Stimulated activated naive CD8-positive, alpha-beta T cell treated with anti-CD3 and anti-CD28 coated beads, Interleukin-15, Interleukin-2, amounts not matched to agents 100 ng/mL and 50 ng/mL, for 24 hours (primary cell): ENCODE measurements at regions not wholly inside any gene's neighbourhood (a gene's known extent, or its start where the extent isn't known, plus 50 kb on each side); places are given as distances from the start of the nearest gene placed in this dataset.

Experiments used
- H3K27ac Mint-ChIP-seq: one replicate; pipeline ENCODE4 v1.8.0; 2021; ENCODE audit warnings: mild to moderate bottlenecking, mixed read lengths
- H3K27me3 Mint-ChIP-seq: one replicate; pipeline ENCODE4 v1.8.0; 2021; ENCODE audit warnings: mixed read lengths
- H3K36me3 Mint-ChIP-seq: one replicate; pipeline ENCODE4 v1.8.0; 2021; ENCODE audit warnings: low read depth, mixed read lengths
- H3K4me1 Mint-ChIP-seq: one replicate; pipeline ENCODE4 v1.8.0; 2021; ENCODE audit warnings: low read depth, mixed read lengths
- H3K4me3 Mint-ChIP-seq: one replicate; pipeline ENCODE4 v1.8.0; 2021; ENCODE audit warnings: mild to moderate bottlenecking, mixed read lengths
- H3K9me3 Mint-ChIP-seq: one replicate; pipeline ENCODE4 v1.8.0; 2021; ENCODE audit warnings: mixed read lengths

DNA sequence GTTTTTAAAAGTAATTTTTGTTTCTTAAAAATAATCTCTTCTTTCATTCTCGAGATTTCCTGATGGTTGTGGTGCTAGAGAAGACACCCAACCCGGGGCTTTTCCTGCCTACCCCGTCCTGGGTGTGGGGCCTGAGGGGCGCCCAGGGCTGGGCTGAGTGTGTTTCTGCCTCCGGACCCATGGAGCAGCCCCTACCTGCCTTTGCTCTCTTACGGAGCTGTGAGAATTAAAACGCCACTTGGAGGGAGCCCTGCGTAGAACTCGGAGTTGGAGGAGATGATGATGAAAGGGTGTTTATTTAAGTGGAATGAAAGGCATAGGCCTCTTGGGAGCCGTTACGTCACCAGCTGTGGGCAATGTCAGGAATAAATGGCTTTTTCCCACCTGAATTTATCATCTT lies 261.8 kb upstream of the SHH start:
- Mint-ChIP-seq H3K4me1 (no peaks in the 10 kb centered on the region), H3K9me3 (no peaks in the 10 kb centered on the region), H3K36me3 (no peaks in the 10 kb centered on the region), H3K27me3 (no peaks in the 10 kb centered on the region), H3K4me3 (no peak overlapping the region), H3K27ac (no peak overlapping the region)

DNA sequence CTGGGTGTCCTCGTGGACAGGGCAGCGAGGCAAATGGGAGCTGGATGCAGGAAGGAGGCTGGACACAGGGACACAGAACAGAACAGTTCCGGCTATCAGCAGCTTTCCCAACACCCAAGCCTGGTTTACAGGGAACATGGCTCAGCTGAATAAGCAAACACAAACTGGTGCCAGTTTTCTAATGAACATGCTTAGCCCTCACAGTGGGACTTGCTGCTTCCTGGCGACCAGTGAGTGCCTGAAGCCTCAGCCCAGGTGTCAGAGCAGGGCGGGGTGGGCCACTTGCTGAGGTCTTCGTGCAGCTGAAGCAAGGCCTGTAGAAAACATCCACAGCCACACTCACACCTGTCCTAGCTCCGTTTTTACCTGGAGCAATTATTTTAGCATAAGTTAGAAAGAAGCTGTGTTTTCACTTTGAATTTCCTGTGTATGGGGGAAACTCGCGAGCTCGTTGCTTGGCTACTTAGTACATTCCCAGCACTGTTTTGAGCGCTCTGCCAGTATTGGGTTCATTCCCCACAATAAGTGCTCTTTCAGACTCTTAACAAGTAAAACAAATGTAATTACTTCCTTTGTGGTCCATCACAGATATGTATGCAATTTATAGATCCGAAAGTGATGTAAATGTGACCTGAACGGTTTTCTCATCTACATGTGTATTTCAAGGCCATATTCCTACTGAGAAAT lies 261.2 kb upstream of the SHH start:
- no peaks in the 10 kb centered on the region for H3K27me3 Mint-ChIP-seq
- no peaks in the 10 kb centered on the region for H3K36me3 Mint-ChIP-seq
- H3K4me1 Mint-ChIP-seq: no peaks in the 10 kb centered on the region
- H3K9me3 Mint-ChIP-seq: no peaks in the 10 kb centered on the region
- H3K4me3 Mint-ChIP-seq: no peak overlapping the region
- H3K27ac Mint-ChIP-seq: no peak overlapping the region

DNA sequence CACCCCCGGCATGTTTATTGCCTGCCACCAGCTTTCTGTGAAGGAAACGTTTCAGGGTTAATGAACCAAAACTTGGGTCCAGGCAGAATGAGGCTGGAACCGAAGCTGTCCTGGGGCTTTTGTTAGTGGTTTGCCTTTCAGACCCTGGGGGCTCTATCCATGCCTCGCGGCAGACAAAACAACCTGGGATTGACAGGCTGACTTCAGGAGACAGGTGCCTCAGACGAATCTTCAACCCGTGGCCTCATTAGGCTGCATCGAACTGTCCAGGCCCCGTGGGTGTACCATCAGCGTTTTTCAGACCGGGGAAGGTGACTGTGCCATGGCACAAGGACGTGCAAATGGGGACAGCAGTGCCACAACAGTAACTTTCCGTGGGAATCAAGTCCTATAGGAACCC lies 259.3 kb upstream of the SHH start:
- no peaks in the 10 kb centered on the region for H3K36me3 Mint-ChIP-seq
- peaks cover 5% of the 10 kb centered on the region for H3K27me3 Mint-ChIP-seq
- no peak overlapping the region for H3K4me3 Mint-ChIP-seq
- H3K9me3 Mint-ChIP-seq: no peaks in the 10 kb centered on the region
- H3K4me1 Mint-ChIP-seq: no peaks in the 10 kb centered on the region
- H3K27ac Mint-ChIP-seq: no peak overlapping the region

DNA sequence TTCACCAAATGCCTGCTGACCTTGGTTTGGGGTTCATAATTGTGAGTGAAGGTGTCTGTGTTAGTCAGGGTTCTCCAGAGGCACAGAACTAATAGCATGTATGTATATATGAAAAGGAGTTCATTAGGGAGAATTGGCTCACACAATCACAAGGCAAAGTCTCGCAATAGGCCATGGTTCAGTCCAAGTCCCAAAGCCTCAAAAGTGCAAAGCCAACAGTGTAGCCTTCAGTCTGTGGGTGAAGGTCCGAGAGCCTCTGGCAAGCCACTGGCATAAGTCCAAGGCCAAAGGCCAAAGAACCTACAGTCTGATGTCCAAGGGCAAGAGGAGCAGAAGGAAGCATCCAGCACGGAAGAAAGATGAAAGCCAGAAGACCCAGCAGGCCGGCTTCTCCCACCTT lies 257.6 kb upstream of the SHH start:
- H3K27me3 Mint-ChIP-seq: peaks cover 5% of the 10 kb centered on the region
- H3K36me3 Mint-ChIP-seq: no peaks in the 10 kb centered on the region
- H3K27ac Mint-ChIP-seq: no peak overlapping the region
- H3K9me3 Mint-ChIP-seq: no peaks in the 10 kb centered on the region
- no peak overlapping the region for H3K4me3 Mint-ChIP-seq
- no peaks in the 10 kb centered on the region for H3K4me1 Mint-ChIP-seq

DNA sequence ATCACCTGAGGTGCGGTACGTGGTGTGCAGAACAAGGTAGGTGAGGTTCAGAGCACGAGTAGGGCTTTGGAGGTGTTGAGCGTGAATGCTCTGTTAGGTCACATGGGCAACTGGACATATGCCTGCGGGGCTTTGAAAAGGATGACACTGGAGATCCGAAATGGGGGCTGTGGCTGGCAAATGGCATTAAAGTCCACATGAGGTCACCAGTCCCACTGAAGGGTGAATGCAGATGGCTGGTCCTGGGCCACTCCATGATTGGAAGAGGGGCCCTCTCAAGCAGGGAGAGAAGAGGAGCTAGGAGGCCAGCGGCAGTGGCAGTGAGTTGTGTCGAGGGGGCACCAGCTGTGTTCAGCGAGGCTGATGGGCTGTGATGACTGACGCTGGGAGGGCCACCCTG lies 254.9 kb upstream of the SHH start:
- Mint-ChIP-seq H3K9me3 (no peaks in the 10 kb centered on the region), H3K4me3 (no peak overlapping the region), H3K36me3 (no peaks in the 10 kb centered on the region), H3K27me3 (peaks cover 5% of the 10 kb centered on the region), H3K27ac (no peak overlapping the region), H3K4me1 (no peaks in the 10 kb centered on the region)

DNA sequence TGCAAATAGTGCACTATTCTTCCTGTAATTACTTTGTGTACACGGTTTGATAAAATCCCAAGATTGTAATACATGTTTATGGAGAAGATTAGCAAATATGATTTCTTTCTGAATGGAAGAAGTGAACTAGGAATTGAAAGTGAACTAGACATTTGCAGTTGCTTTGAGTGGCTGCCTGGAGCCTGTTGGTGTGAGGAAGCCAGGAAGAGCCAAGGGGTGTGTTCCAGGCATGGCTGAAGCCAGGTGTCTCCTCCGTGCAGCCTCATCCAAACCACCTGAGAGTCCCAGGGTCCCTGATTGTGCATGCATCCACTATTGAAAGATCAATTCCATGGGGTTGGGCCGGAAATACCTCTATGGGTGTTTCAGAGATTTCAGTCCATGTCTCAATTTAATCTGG lies 253.1 kb upstream of the SHH start:
- Mint-ChIP-seq H3K9me3 (peaks cover 8% of the 10 kb centered on the region), H3K36me3 (no peaks in the 10 kb centered on the region), H3K27me3 (peaks cover 5% of the 10 kb centered on the region), H3K27ac (no peak overlapping the region), H3K4me3 (no peak overlapping the region), H3K4me1 (no peaks in the 10 kb centered on the region)

DNA sequence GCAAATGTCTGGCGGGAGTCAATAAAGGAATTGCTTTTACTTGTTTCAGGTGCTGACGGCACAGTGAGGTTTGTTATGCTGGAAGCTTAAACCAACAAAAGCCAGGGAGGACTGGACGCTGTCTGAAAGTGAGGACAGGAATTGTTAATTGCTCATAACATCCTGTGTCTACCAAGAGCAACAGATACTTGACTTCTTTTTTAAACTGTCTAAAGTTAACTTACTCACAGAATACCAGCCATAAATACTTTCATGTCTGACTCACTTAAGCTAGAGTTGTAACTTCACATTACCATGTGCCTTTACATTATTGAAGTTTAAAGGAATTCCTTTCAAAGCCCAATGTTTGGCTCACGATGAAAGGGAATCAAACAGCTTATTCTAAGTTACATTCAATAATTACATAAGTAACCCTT lies 252.7 kb upstream of the SHH start:
- peaks cover 5% of the 10 kb centered on the region for H3K27me3 Mint-ChIP-seq
- peaks cover 12% of the 10 kb centered on the region for H3K9me3 Mint-ChIP-seq
- H3K36me3 Mint-ChIP-seq: no peaks in the 10 kb centered on the region
- no peak overlapping the region for H3K27ac Mint-ChIP-seq
- no peaks in the 10 kb centered on the region for H3K4me1 Mint-ChIP-seq
- no peak overlapping the region for H3K4me3 Mint-ChIP-seq

DNA sequence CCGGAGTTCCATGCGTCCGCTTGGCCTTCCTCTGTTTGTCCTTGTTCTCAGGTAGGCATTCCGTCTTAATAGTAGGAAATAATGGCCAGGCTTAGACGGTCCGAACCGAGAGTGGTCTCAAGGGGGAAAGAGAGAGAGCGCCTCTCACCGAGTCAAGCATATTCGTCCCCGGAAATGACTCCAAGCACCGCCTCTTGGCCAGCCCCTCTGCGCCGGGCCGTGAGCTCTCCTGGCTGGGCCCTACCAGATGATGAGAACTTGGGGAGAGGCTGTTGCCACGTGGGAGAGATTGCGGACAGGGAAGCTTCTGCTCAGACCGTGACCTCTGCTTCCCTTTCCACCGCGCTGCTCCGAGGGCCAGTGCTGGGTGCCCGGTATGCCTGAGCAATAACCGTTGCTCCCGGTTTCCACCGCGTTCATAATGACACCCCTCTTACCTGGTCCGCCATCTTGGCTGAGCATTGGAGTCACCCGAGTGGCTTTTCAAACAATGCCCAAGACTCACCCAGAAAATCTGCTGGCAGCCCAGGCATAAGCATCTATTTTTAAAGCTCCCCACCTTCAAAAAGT lies 251.1 kb upstream of the SHH start:
- no peak overlapping the region for H3K27ac Mint-ChIP-seq
- no peak overlapping the region for H3K4me3 Mint-ChIP-seq
- peaks cover 12% of the 10 kb centered on the region for H3K9me3 Mint-ChIP-seq
- no peaks in the 10 kb centered on the region for H3K4me1 Mint-ChIP-seq
- no peaks in the 10 kb centered on the region for H3K36me3 Mint-ChIP-seq
- H3K27me3 Mint-ChIP-seq: peaks cover 5% of the 10 kb centered on the region

DNA sequence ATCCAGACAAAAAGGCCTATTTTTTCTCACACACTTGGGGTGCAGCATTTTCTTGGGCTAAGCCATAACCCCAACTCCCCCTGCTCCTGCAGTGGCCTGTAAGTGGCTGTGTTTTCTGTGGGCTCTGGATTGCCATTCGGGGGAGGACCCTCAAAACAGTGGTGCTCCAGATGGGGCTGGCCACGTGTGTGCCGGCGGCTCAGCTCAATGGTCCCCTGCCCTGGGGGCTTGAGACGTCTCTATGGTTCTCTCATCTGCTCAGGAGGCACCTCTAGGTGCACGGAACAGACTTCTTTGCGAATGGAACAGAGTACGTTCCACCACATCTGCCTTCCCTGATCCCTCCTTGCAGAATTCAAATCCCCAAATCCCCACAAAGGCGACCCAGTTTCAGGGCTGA lies 250.0 kb upstream of the SHH start:
- peaks cover 5% of the 10 kb centered on the region for H3K27me3 Mint-ChIP-seq
- H3K36me3 Mint-ChIP-seq: no peaks in the 10 kb centered on the region
- H3K27ac Mint-ChIP-seq: no peak overlapping the region
- no peaks in the 10 kb centered on the region for H3K4me1 Mint-ChIP-seq
- H3K4me3 Mint-ChIP-seq: no peak overlapping the region
- peaks cover 12% of the 10 kb centered on the region for H3K9me3 Mint-ChIP-seq

DNA sequence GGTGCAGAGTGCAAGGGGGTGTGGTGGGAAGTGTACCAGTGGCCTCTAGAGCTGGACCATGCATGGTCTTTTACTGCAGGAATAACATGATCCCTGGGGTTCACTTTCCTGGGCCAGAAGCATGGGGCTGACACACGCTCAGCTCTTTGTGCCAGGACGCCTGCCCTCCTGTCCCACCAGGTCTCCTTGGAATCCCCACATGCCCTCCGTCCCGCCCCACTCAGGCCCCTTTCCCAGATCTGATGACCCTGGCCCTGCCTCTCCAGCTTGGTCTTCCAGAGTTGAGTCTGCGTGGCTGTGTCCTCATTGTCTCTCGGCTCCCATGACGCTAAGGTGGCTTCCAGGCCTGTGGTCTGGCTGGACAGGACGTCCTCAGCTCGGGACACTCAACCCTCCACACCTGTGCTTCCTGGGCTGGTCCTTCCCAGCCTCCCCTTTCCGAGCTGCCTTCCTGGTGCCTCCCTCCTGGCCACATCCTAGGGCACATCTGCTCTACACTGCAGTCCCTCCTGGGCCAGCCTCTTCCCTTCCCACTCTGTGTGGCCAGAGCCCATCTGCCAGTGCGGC lies 249.5 kb upstream of the SHH start:
- Mint-ChIP-seq H3K4me1 (no peaks in the 10 kb centered on the region), H3K36me3 (no peaks in the 10 kb centered on the region), H3K9me3 (peaks cover 12% of the 10 kb centered on the region), H3K27me3 (peaks cover under 1% of the 10 kb centered on the region), H3K27ac (no peak overlapping the region), H3K4me3 (no peak overlapping the region)

DNA sequence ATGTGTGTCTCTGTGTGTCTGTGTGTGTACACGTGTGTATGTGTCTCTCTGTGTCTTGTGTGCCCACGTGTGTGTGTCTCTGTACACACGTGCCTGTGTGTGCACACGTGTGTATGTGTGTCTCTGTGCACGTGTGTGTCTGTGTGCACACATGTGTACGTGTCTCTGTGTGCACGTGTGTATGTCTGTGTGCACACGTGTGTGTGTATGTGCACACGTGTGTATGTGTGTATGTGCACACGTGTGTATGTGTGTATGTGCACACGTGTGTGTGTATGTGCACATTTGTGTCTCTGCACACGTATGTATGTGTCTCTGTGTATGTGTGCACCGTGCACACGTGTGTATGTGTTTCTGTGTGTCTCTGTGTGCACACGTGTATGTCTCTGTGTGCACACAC lies 248.7 kb upstream of the SHH start:
- Mint-ChIP-seq H3K4me3 (no peak overlapping the region), H3K27ac (no peak overlapping the region), H3K4me1 (no peaks in the 10 kb centered on the region), H3K36me3 (no peaks in the 10 kb centered on the region), H3K27me3 (no peaks in the 10 kb centered on the region), H3K9me3 (peaks cover 12% of the 10 kb centered on the region)

DNA sequence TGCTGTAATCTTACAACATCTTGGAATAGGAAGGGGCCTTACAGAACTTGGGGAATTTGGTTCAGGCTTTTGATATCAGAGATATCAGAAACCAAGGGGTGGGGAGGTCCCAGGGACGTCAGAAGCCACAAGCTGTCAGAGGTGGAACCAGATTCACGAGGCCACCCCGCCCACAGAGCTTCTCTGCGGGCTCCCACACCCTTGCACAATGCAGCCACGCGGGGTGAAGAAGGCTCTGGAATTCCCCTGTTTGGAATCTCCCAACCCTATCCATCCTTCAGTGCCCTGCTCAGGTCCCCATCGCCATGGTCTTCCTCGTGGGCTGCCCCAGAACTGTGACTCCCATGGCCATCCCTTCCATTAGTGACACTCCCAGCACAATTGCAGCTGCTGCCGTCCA lies 247.1 kb upstream of the SHH start:
- peaks cover 12% of the 10 kb centered on the region for H3K9me3 Mint-ChIP-seq
- H3K4me3 Mint-ChIP-seq: no peak overlapping the region
- H3K27me3 Mint-ChIP-seq: no peaks in the 10 kb centered on the region
- no peaks in the 10 kb centered on the region for H3K4me1 Mint-ChIP-seq
- no peak overlapping the region for H3K27ac Mint-ChIP-seq
- no peaks in the 10 kb centered on the region for H3K36me3 Mint-ChIP-seq

DNA sequence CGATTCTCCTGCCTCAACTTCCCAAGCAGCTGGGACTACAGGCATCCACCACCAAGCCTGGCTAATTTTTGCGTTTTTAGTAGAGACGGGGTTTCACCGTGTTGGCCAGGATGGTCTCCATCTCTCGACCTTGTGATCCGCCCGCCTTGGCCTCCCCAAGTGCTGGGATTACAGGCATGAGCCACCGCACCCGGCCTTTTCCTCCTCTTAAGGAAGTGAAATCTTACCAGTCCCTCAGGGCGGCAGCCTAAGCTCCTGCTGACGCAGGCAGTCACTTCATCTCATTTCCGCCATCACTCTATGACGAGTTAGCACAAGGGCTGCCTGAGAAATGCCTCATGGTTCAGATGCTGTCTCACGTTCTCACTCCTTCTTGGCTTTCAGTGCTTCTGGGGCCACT lies 246.0 kb upstream of the SHH start:
- Mint-ChIP-seq H3K9me3 (peaks cover 12% of the 10 kb centered on the region), H3K27me3 (no peaks in the 10 kb centered on the region), H3K4me3 (no peak overlapping the region), H3K4me1 (no peaks in the 10 kb centered on the region), H3K36me3 (no peaks in the 10 kb centered on the region), H3K27ac (no peak overlapping the region)

DNA sequence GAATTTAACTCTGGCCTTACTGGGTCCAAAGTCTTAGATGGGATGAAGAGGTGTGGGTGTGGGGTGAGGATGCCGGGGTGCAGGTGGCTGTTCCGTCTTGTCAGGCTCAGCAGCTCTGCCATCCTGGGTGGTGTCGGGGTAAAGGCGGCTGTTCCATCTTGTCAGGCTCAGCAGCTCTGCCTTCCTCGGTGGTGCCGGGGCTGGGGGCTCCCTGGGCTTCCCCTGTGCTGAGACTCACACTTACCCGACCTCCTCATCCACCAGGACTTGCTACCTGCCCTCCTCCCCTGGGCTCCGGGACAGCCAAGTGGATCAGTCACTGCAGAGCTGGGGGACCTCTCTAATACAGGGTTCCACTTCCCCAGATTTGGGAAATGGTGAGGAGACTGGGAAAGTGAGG lies 244.3 kb upstream of the SHH start:
- Mint-ChIP-seq H3K4me1 (no peaks in the 10 kb centered on the region), H3K36me3 (no peaks in the 10 kb centered on the region), H3K27me3 (no peaks in the 10 kb centered on the region), H3K27ac (no peak overlapping the region), H3K9me3 (peaks cover 12% of the 10 kb centered on the region), H3K4me3 (no peak overlapping the region)

DNA sequence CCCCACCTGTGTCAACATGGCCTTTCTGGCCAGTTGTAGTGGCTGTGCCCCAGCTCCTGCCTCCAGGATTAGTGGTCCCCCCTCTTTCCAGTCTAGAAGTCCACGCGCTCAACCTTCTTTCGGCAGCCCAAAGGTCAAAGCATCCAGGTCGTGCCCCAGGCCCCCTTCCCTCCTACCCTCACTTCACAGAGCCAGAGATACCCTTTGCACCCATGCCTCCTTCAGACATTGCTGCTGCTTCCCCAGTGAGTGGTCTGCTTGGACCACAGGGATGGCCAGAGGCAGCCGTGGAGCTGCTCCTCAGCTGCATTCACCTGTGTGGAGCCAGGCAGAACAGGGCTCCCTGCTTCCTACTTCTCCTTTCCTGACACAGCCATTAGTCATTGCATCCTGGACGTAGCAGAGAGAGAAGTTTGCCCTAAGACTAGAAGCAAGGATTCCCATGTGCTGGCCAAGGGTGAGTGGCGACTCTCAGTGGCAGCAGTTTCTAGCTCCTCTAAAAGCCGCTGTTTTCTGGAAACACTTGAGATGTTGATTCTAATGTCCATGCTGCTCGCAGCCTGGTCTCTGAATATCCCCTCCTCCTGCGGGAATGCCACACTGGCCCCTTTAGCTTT lies 243.1 kb upstream of the SHH start:
- no peak overlapping the region for H3K4me3 Mint-ChIP-seq
- H3K36me3 Mint-ChIP-seq: no peaks in the 10 kb centered on the region
- H3K27me3 Mint-ChIP-seq: no peaks in the 10 kb centered on the region
- H3K4me1 Mint-ChIP-seq: no peaks in the 10 kb centered on the region
- H3K9me3 Mint-ChIP-seq: peaks cover 3% of the 10 kb centered on the region
- no peak overlapping the region for H3K27ac Mint-ChIP-seq
